ENCODE measurements at regions not wholly inside any gene's neighbourhood (a gene's known extent, or its start where the extent isn't known, plus 50 kb on each side); places are given as distances from the start of the nearest gene placed in this dataset.
"Not testable (repeated sequence)": the region's sequence is repeated elsewhere in the genome, so short reads cannot be mapped to it uniquely, and the experiment has no call there.

GRCh38 chr15:96802611-96803255 lies 472.2 kb downstream of the NR2F2 start:
- ATAC-seq (no peak), DNase-seq (ENCODE audit: low spot score in 2 of 2) (no peak)
- H3K36me3 Mint-ChIP-seq: no peaks in the 10 kb centered on the region
- H3K27ac Mint-ChIP-seq: no peak overlapping the region
- peaks cover 10% of the 10 kb centered on the region in 2 donors for H3K9me3 Mint-ChIP-seq

- no peak overlapping the region for H3K27ac Mint-ChIP-seq
- ATAC-seq (no peak), DNase-seq (ENCODE audit: low spot score in 2 of 2) (no peak)
- peaks cover 9 to 10% of the 10 kb centered on the region in 2 donors for H3K9me3 Mint-ChIP-seq
- no peaks in the 10 kb centered on the region for H3K36me3 Mint-ChIP-seq
These were observed 474.3 kb downstream of the NR2F2 start for GRCh38 chr15:96804754-96805153.

- Mint-ChIP-seq H3K27ac (no peak overlapping the region), H3K36me3 (no peaks in the 10 kb centered on the region), H3K9me3 (peaks cover 3 to 5% of the 10 kb centered on the region in 2 donors)
- ATAC-seq: no peak
- DNase-seq (ENCODE audit: low spot score in 2 of 2): no peak
These were observed 476.9 kb downstream of the NR2F2 start for GRCh38 chr15:96807361-96807760.

DNA sequence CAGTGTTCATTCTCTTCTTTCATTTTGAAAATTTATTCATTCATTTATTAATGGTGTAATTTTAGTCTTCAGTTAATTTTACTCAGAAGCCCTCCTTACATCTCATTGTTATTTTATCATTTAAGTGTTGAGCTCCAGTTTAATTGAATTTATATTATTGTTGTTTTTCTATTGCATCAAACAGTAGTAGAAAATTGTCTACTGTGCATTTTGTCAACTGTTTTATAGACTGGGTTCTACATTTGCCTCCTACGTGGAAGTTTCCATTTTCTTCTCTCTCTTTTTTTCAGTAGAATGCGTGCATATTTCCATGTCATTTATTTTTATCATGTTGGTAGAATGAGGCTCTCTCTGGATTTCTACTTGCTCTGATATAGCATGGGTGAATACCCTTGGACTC lies 487.4 kb downstream of the NR2F2 start:
- Mint-ChIP-seq H3K9me3 (peaks cover 8 to 13% of the 10 kb centered on the region in 2 donors), H3K27ac (no peak overlapping the region), H3K36me3 (peaks cover 0 to 3% of the 10 kb centered on the region in 2 donors)
- ATAC-seq (no peak), DNase-seq (ENCODE audit: low spot score in 2 of 2) (no peak)

DNA sequence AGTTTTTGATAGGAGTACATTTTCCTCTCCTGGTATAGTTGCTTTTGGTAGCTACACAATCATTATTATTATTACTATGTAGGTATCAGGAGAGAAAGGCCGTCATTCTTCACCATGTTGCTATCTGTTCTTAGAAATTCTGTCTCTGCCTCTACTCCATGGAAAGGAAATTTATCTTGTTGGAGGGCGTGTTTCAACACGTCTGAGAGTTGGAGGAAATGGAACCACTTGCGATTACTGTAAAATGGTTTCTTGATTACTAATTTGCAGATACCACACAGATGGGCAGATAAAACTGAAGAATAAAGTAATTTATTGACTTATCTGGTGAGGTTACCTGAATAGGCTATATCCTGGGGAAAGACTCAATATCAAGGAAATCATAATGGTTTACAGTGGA lies 488.4 kb downstream of the NR2F2 start:
- no peak for ATAC-seq
- no peak for DNase-seq (ENCODE audit: low spot score in 2 of 2)

DNA sequence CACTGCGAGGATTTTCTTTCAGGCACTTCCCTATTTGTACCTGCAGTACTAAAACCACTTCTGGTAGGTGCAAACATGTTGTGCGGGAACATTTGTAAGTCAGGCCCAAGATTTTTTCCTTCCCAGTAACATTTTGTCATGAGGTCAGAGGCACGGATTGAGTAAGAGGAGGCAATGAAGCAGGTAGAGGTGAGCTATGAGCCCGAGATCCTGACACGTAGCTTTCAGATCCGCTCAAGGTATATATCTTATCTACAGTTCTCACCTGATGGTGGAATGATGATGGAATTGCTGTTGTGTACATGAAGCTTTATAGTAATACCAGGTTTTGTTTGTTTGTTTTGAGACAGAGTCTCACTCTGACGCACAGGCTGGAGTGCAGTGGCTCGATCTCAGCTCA lies 497.5 kb downstream of the NR2F2 start:
- no peak for ATAC-seq
- Mint-ChIP-seq H3K27ac (no peak overlapping the region), H3K36me3 (no peaks in the 10 kb centered on the region), H3K9me3 (peaks cover 0 to 5% of the 10 kb centered on the region in 2 donors)
- DNase-seq (ENCODE audit: low spot score in 2 of 2): no peak

More for the DNA sequence above, 488.4 kb downstream of the NR2F2 start:
- Mint-ChIP-seq H3K27ac (no peak overlapping the region), H3K36me3 (no peaks in the 10 kb centered on the region), H3K9me3 (peaks cover 8 to 9% of the 10 kb centered on the region in 2 donors)

DNA sequence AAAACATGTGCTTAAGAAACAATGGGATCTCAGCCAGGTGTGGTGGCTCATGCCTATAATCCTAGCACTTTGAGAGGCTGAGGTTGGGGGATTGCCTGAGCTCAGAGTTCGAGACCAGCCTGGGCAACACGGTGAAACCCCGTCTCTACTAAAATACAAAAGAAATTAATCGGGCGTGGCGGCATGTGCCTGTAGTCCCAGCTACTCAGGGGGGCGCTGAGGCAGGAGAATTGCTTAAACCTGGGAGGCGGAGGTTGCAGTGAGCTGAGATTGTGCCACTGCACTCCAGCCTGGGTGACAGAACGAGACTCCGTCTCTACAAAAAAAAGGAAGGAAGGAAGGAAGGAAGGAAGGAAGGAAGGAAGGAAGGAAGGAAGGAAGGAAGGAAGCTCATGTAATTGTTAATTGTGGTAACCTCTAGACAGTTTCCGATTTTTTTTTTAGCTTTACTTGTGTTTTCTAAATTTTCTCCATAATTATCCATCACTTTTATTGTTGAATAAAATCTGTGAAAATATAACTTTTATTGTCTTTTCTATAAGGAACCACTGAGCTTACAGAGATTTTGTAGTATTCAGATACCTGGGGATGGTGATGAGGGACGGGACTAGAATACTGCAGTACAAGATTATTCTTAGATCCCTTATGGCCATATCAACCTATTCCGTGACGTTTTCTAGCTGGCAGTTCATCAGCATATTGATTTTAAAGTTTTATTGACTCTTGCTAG lies 506.9 kb downstream of the NR2F2 start:
- Mint-ChIP-seq H3K36me3 (no peaks in the 10 kb centered on the region), H3K9me3 (peaks cover 10 to 14% of the 10 kb centered on the region in 2 donors), H3K27ac (no peak overlapping the region)
- ATAC-seq (no peak), DNase-seq (ENCODE audit: low spot score in 2 of 2) (no peak)

DNA sequence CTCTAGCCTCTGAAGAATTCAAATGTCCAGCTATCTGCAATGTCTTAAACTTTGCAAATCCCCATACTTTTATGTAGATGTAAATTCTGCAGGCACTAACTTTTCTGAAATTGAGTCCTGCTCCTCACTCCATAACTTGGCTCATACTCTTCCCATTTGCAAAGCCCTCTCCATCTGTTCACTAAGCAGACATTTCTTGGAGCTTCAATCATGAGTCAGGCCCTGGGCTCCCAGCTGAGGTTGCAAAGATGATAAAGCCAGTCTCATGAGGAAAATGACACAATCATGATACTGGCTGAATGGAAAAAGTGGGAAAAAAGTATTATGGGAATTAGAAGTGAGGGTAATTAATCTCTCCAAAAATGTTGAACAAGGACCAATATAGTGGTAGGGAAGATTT lies 507.6 kb downstream of the NR2F2 start:
- H3K9me3 Mint-ChIP-seq: peaks cover 10 to 14% of the 10 kb centered on the region in 2 donors
- H3K27ac Mint-ChIP-seq: no peak overlapping the region
- ATAC-seq (no peak), DNase-seq (ENCODE audit: low spot score in 2 of 2) (no peak)
- no peaks in the 10 kb centered on the region for H3K36me3 Mint-ChIP-seq

- Mint-ChIP-seq H3K9me3 (peaks cover 13 to 35% of the 10 kb centered on the region in 2 donors), H3K27ac (no peak overlapping the region), H3K36me3 (peaks cover 0 to 17% of the 10 kb centered on the region in 2 donors)
- ATAC-seq (no peak), DNase-seq (ENCODE audit: low spot score in 2 of 2) (no peak)
These were observed 518.9 kb downstream of the NR2F2 start for GRCh38 chr15:96849271-96849900.

DNA sequence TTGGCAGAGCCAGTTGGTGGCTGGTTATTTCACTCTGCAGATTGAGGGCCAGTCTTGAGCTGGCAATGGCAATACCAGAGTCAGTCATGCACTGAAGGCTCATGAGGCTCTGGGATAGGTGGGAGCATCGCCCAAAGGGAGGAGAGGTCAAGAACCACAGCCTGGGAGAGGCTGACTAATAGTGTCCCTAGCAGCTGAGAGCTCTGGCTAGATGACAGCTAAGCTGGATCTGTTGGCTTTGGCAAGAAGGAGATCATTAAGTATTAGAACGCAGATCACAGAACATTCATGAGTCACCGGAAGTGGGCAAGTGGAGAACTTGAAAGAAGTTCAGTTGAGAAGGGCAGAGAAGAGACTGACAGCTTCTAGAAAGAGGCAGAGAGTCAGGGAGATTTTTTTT lies 521.1 kb downstream of the NR2F2 start:
- DNase-seq (ENCODE audit: low spot score in 2 of 2): no peak
- Mint-ChIP-seq H3K27ac (no peak overlapping the region), H3K36me3 (peaks cover 0 to 10% of the 10 kb centered on the region in 2 donors), H3K9me3 (peaks cover 17 to 33% of the 10 kb centered on the region in 2 donors)
- ATAC-seq: no peak

DNA sequence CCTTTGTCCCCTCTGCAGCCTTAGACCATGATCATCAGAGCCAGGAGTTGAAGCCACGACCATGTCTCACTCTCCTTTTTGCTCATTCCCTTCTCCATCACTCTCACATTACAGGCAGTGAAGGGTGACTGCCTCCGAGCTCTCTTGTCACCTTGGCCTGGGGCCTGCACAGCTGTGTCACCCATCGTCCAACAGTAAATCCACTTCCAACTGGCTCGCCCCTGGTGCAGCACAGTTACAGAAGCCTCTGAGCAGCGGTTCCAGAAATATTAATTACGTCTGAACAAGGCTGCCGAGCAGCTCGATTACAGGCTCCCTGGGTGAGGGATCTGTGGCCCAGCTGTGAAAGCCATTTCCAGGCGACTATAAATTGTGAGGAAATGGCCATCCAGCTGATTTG lies 528.2 kb downstream of the NR2F2 start:
- DNase-seq (ENCODE audit: low spot score in 2 of 2): no peak
- H3K27ac Mint-ChIP-seq: no peak overlapping the region
- no peaks in the 10 kb centered on the region for H3K36me3 Mint-ChIP-seq
- no peak for ATAC-seq
- peaks cover 4 to 18% of the 10 kb centered on the region in 2 donors for H3K9me3 Mint-ChIP-seq

- ATAC-seq (no peak), DNase-seq (ENCODE audit: low spot score in 2 of 2) (no peak)
- peaks cover 0 to 9% of the 10 kb centered on the region in 2 donors for H3K9me3 Mint-ChIP-seq
- H3K36me3 Mint-ChIP-seq: no peaks in the 10 kb centered on the region
- H3K27ac Mint-ChIP-seq: no peak overlapping the region
These were observed 530.2 kb downstream of the NR2F2 start for GRCh38 chr15:96860741-96861140.

DNA sequence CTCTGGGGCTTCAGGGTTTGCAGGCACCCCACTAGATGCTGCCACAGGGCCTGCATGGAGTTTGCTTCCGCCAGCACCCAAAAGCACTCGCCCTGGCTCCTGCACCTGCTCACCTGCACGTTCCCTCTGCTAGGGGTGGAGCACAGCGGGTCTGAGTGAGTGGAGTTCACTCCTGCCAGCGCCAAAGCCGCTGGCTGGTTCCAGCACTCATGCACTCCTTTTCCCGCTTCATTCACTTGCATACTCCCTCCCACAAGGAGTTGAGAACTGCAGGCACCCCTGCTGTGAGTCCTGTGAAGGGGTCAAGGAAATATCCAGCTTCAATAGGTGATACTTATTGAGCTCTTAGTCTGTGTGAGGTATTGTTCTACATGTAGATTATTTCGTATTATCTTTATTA lies 537.5 kb downstream of the NR2F2 start:
- DNase-seq (ENCODE audit: low spot score in 2 of 2) (no peak), ATAC-seq (no peak)
- H3K9me3 Mint-ChIP-seq: peaks cover 4 to 12% of the 10 kb centered on the region in 2 donors
- H3K27ac Mint-ChIP-seq: no peak overlapping the region
- no peaks in the 10 kb centered on the region for H3K36me3 Mint-ChIP-seq

DNA sequence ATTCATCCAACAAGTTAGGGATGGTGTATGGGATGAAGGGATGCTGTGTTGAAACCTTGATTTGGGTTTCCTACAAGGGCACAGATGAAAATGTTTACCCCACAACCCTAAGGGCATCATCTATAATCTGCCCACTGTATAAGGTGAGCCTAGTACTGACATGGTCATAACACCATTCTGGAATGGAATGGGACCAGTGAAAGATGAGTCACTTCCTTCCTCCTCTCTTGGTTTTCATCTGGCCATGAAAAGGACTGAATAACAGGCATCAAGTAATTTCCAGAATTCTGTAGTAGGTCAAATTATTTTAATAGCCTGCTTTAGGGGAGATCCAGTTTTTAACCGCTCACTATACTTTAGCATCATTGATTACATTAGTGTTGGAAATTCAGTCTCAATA lies 538.6 kb downstream of the NR2F2 start:
- H3K36me3 Mint-ChIP-seq: no peaks in the 10 kb centered on the region
- ATAC-seq: no peak
- peaks cover 4 to 12% of the 10 kb centered on the region in 2 donors for H3K9me3 Mint-ChIP-seq
- H3K27ac Mint-ChIP-seq: no peak overlapping the region
- no peak for DNase-seq (ENCODE audit: low spot score in 2 of 2)

- Mint-ChIP-seq H3K36me3 (no peaks in the 10 kb centered on the region), H3K9me3 (peaks cover 4 to 9% of the 10 kb centered on the region in 2 donors), H3K27ac (no peak overlapping the region)
- no peak for DNase-seq (ENCODE audit: low spot score in 2 of 2)
- ATAC-seq: no peak
These were observed 539.3 kb downstream of the NR2F2 start for GRCh38 chr15:96869790-96870189.

DNA sequence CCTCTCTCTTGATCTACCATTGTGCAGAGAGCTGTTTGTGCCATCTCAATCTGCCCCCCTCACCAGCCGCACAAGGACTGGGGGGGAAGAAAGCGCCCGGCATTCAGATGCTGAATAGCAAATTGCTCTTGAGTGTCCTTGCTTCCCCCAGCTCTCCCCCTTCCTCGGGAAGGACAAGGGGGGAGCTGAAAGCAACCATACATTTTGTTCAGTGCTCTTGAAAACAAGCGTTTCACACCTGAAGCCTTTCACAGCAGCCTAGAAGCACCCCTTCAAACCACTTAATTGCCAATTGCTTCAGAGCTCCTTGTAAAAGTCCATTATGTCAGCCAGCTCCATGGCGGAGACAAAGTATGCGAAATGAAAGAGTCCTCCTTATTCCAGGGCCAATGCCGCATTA lies 540.1 kb downstream of the NR2F2 start:
- ATAC-seq (no peak), DNase-seq (ENCODE audit: low spot score in 2 of 2) (no peak)
- Mint-ChIP-seq H3K27ac (no peak overlapping the region), H3K9me3 (peaks cover 4 to 9% of the 10 kb centered on the region in 2 donors), H3K36me3 (no peaks in the 10 kb centered on the region)

- ATAC-seq; H3K9me3 Mint-ChIP-seq; H3K27ac Mint-ChIP-seq; DNase-seq (ENCODE audit: low spot score in 2 of 2); H3K36me3 Mint-ChIP-seq: not testable (repeated sequence)
These were observed 546.9 kb downstream of the NR2F2 start for GRCh38 chr15:96877442-96877841.
